MM.1S (cell line): ENCODE measurements at regions not wholly inside any gene's neighbourhood (a gene's known extent, or its start where the extent isn't known, plus 50 kb on each side); places are given as distances from the start of the nearest gene placed in this dataset.

Source experiments
- DNase-seq: peaks from one replicate; pipeline ENCODE4 v3.0.0-alpha.2; 2015
- H2AFZ ChIP-seq: fragments of 300-600 bp; sonication (generic); 2 replicates; pipeline ENCODE4 v1.6.0; 2016; ENCODE audit warnings: antibody characterized with exemption, low read length
- H3F3A ChIP-seq: fragments of 300-600 bp; sonication (generic); 2 replicates; pipeline ENCODE4 v1.6.1; 2016; ENCODE audit warnings: mild to moderate bottlenecking, antibody characterized with exemption, low read length, moderate library complexity, mixed read lengths; ENCODE audit not compliant: insufficient read depth
- H3K27ac ChIP-seq: fragments of 300-600 bp; sonication (generic); 2 replicates; pipeline ENCODE4 v1.5.1; 2016; ENCODE audit warnings: mild to moderate bottlenecking, low read length
- H3K27me3 ChIP-seq: fragments of 300-600 bp; sonication (generic); replicated peaks from 2 replicates; pipeline ENCODE4 v1.6.0; 2016; ENCODE audit warnings: low read length; ENCODE audit not compliant: insufficient read depth
- H3K36me3 ChIP-seq: fragments of 300-600 bp; sonication (generic); replicated peaks from 2 replicates; pipeline ENCODE4 v1.6.1; 2016; ENCODE audit warnings: mild to moderate bottlenecking, low read length, mixed read lengths; ENCODE audit not compliant: insufficient read depth
- H3K4me1 ChIP-seq: fragments of 300-600 bp; sonication (generic); 2 replicates; pipeline ENCODE4 v1.6.1; 2016; ENCODE audit warnings: low read length, mixed read lengths
- H3K4me2 ChIP-seq: fragments of 300-600 bp; sonication (generic); 2 replicates; pipeline ENCODE4 v1.6.0; 2016; ENCODE audit warnings: low read depth, low read length
- H3K4me3 ChIP-seq: fragments of 300-600 bp; sonication (generic); 2 replicates; pipeline ENCODE4 v1.5.1; 2016; ENCODE audit warnings: low read length, mixed read lengths
- H3K79me2 ChIP-seq: fragments of 300-600 bp; sonication (generic); 2 replicates; pipeline ENCODE4 v1.6.1; 2016; ENCODE audit warnings: mixed run types, low read length, mixed read lengths
- H3K9ac ChIP-seq: fragments of 300-600 bp; sonication (generic); 2 replicates; pipeline ENCODE4 v1.6.1; 2016; ENCODE audit warnings: low read length, mixed read lengths
- H3K9me2 ChIP-seq: fragments of 300-600 bp; sonication (generic); replicated peaks from 2 replicates; pipeline ENCODE4 v1.6.1; 2016; ENCODE audit warnings: mild to moderate bottlenecking, low read length, mixed read lengths; ENCODE audit not compliant: insufficient read depth
- H3K9me3 ChIP-seq: fragments of 300-600 bp; sonication (generic); replicated peaks from 2 replicates; pipeline ENCODE4 v1.6.1; 2016; ENCODE audit warnings: mild to moderate bottlenecking, low read length, mixed read lengths; ENCODE audit not compliant: insufficient read depth
- H4K20me1 ChIP-seq: fragments of 300-600 bp; sonication (generic); 2 replicates; pipeline ENCODE4 v1.6.1; 2016; ENCODE audit warnings: mild to moderate bottlenecking, low read length, moderate library complexity, mixed read lengths; ENCODE audit not compliant: insufficient read depth
- CTCF ChIP-seq: fragments of 300-600 bp; sonication (generic); IDR thresholded peaks from 2 replicates; pipeline ENCODE4 v1.5.1; 2016; ENCODE audit warnings: antibody characterized with exemption, low read length, mixed read lengths
- EZH2 ChIP-seq: fragments of 300-600 bp; sonication (generic); optimal IDR thresholded peaks from 2 replicates; pipeline ENCODE3; 2017; ENCODE audit warnings: low read depth, mild to moderate bottlenecking, antibody characterized with exemption, low read length, mixed read lengths
- EZH2phosphoT487 ChIP-seq: fragments of 300-600 bp; sonication (generic); IDR thresholded peaks from 2 replicates; pipeline ENCODE4 v1.6.1; 2018; ENCODE audit warnings: antibody characterized with exemption, low read length

GRCh38 chr3:18807593-18807992 lies 340.7 kb upstream of the KCNH8 start:
- Histone ChIP-seq H2AFZ (no peak overlapping the region), H3F3A (no peaks in the 10 kb centered on the region), H3K9me3 (no peaks in the 10 kb centered on the region), H3K4me3 (no peak overlapping the region), H4K20me1 (no peaks in the 10 kb centered on the region), H3K27ac (no peak overlapping the region), H3K4me2 (no peak overlapping the region), H3K36me3 (no peaks in the 10 kb centered on the region), H3K27me3 (no peaks in the 10 kb centered on the region), H3K9ac (no peak overlapping the region), H3K9me2 (no peaks in the 10 kb centered on the region), H3K79me2 (no peaks in the 10 kb centered on the region), H3K4me1 (no peaks in the 10 kb centered on the region)
- TF ChIP-seq CTCF (no peak), EZH2phosphoT487 (no peak), EZH2 (no peak)
- DNase-seq, result no peak

GRCh38 chr3:18806633-18807032 lies 341.7 kb upstream of the KCNH8 start:
- TF ChIP-seq CTCF (no peak), EZH2phosphoT487 (no peak), EZH2 (no peak)
- Histone ChIP-seq H3K4me2 (no peak overlapping the region), H3K27ac (no peak overlapping the region), H3K9ac (no peak overlapping the region), H3K27me3 (no peaks in the 10 kb centered on the region), H3K4me1 (no peaks in the 10 kb centered on the region), H3K9me3 (no peaks in the 10 kb centered on the region), H3K79me2 (no peaks in the 10 kb centered on the region), H4K20me1 (no peaks in the 10 kb centered on the region), H3K9me2 (no peaks in the 10 kb centered on the region), H3K4me3 (no peak overlapping the region), H3K36me3 (no peaks in the 10 kb centered on the region), H2AFZ (no peak overlapping the region), H3F3A (no peaks in the 10 kb centered on the region)
- DNase-seq, result no peak

- Histone ChIP-seq H3K79me2 (no peaks in the 10 kb centered on the region), H2AFZ (no peak overlapping the region), H3K4me3 (no peak overlapping the region), H3K4me2 (no peak overlapping the region), H3F3A (no peaks in the 10 kb centered on the region), H3K27ac (no peak overlapping the region), H3K9ac (no peak overlapping the region), H3K9me3 (no peaks in the 10 kb centered on the region), H3K36me3 (no peaks in the 10 kb centered on the region), H3K27me3 (no peaks in the 10 kb centered on the region), H3K9me2 (no peaks in the 10 kb centered on the region), H3K4me1 (no peaks in the 10 kb centered on the region), H4K20me1 (no peaks in the 10 kb centered on the region)
- TF ChIP-seq EZH2, result no peak
- no peak for TF ChIP-seq CTCF
- no peak for TF ChIP-seq EZH2phosphoT487
- DNase-seq, result no peak
These were observed 350.9 kb upstream of the KCNH8 start for GRCh38 chr3:18797378-18797777.
